SK-N-MC (cell line): ENCODE measurements at regions not wholly inside any gene's neighbourhood (a gene's known extent, or its start where the extent isn't known, plus 50 kb on each side); places are given as distances from the start of the nearest gene placed in this dataset.

ENCODE experiments used
- DNase-seq: peaks from one replicate; pipeline ENCODE4 v3.0.0-alpha.2; 2011; ENCODE audit warnings: low read depth, low spot score
- H3K27ac ChIP-seq: fragments of 200-600 bp; sonication (generic); 2 replicates; pipeline ENCODE4 v1.5.1; 2016; ENCODE audit warnings: mixed run types
- H3K36me3 ChIP-seq: fragments of 200-600 bp; sonication (generic); 2 replicates; pipeline ENCODE4 v1.6.1; 2017; ENCODE audit warnings: antibody characterized with exemption, low read length, mixed read lengths; ENCODE audit not compliant: insufficient read depth
- H3K4me3 ChIP-seq: fragments of 200-600 bp; sonication (generic); 2 replicates; pipeline ENCODE4 v1.5.1; 2016
- H3K9ac ChIP-seq: fragments of 200-600 bp; sonication (generic); 2 replicates; pipeline ENCODE4 v1.8.0; 2017; ENCODE audit warnings: mixed run types, mixed read lengths; ENCODE audit not compliant: insufficient read length
- H3K9me3 ChIP-seq: fragments of 200-600 bp; sonication (generic); 2 replicates; pipeline ENCODE4 v1.6.1; 2017; ENCODE audit warnings: low read depth, mild to moderate bottlenecking, antibody characterized with exemption, low read length, moderate library complexity, mixed read lengths
- EZH2 ChIP-seq: fragments of 200-600 bp; sonication (generic); IDR thresholded peaks from one replicate; pipeline ENCODE4 v1.6.1; 2017; ENCODE audit warnings: antibody characterized with exemption
- FOXP2 ChIP-seq: optimal IDR thresholded peaks from 2 replicates; pipeline ENCODE3; 2011; ENCODE audit warnings: mild to moderate bottlenecking, moderate library complexity; ENCODE audit not compliant: insufficient read depth; ENCODE audit errors: extremely low read length, control extremely low read depth
- POLR2AphosphoS5 ChIP-seq: IDR thresholded peaks from 2 replicates; pipeline ENCODE4 v1.6.1; 2012; ENCODE audit warnings: mild to moderate bottlenecking, low read depth, low read length, borderline replicate concordance

DNA sequence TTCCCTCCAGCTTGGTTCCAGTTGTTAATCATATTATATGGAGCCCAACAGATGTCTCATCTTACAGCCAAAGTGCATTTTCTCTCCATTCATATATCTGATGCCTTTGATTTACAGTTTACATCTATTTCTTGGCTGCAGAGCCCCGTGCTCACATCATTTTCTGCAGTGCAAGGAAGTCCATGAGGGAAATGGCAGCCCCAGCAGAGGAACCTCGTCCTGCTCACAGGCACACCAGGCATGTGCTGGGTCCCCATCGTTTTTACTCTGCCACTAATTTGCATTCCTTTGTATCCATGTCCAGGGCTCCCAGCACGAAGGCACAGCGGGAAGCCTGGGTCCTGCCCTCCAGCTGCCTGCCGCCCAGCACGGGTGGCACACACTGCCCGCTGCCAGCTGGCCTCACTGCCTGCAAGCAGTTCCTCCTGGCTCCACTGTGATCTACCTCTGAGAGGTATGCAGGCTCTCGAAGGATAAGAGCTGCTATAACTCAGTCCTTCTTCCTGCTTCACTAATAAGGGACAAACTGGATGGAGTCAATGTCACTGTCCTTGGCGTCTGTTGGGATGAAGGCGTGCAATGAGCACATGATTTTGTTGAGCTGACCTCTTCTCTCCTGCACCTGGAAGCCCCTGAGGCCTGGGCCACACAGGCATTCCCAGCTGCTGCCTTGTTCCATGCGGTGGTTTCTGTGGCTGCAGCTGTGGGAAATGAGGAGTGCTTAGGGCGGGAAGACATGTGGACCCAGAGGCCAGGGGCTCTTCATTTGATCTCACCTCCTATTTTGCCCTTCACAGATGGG is 583.6 kb upstream of the MGMT start:
- DNase-seq = no peak
- Histone ChIP-seq H3K27ac (no peak overlapping the region), H3K36me3 (no peaks in the 10 kb centered on the region), H3K9me3 (no peaks in the 10 kb centered on the region), H3K9ac (no peak overlapping the region), H3K4me3 (no peak overlapping the region)
- no peak for TF ChIP-seq EZH2
- no peak for TF ChIP-seq POLR2AphosphoS5
- TF ChIP-seq FOXP2 = no peak

DNA sequence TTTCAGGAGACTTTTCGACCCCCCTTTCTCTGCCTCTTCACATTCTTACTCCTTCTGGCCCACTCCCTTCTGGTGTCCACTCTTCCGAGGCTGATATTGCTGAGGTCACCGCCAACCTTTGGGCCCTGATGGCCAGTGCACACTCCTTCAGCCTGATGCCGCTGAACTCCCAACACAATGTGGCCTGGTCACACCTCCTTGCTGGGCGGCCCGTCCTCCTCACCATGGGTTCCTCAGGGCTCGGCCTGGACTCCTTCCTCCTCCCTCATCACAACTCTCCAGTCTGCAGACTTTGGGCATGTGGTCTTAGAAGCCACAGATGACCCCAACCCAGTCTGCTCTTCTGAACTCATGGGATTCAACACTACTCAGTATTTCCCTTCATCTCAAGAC is 583.0 kb upstream of the MGMT start:
- TF ChIP-seq FOXP2 (no peak), EZH2 (no peak), POLR2AphosphoS5 (no peak)
- Histone ChIP-seq H3K4me3 (no peak overlapping the region), H3K27ac (no peak overlapping the region), H3K9ac (no peak overlapping the region), H3K36me3 (no peaks in the 10 kb centered on the region), H3K9me3 (no peaks in the 10 kb centered on the region)
- no peak for DNase-seq

DNA sequence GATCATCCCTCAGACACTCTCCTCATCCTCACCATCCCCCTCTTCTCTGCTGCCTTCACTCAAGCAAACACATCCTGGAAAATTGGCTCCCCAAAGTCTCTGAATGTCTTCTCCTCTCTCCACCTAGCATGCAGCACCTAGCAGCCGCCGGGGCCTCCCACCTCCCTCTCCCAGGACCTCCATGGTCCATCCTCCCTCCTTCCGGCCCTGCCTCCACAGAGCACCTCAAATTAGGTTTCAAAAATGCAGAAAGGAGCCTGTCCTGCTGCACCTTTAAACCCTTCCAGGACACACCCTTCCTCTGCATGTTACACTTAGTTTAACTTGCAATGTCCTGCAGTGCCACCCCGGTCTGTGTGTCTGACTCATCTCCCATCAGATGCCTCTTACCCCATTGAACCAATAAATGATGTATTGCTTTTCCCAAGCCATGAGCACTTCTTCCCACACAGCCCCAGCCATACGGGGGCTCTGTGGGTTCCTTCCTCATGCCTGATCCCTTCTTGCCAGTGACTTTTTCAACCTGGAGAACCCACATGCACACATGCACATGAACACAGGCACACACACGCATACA is 582.5 kb upstream of the MGMT start:
- Histone ChIP-seq H3K4me3 (no peak overlapping the region), H3K9me3 (no peaks in the 10 kb centered on the region), H3K9ac (no peak overlapping the region), H3K27ac (no peak overlapping the region), H3K36me3 (no peaks in the 10 kb centered on the region)
- DNase-seq = no peak
- TF ChIP-seq POLR2AphosphoS5 = no peak
- TF ChIP-seq EZH2 = no peak
- TF ChIP-seq FOXP2 = no peak

DNA sequence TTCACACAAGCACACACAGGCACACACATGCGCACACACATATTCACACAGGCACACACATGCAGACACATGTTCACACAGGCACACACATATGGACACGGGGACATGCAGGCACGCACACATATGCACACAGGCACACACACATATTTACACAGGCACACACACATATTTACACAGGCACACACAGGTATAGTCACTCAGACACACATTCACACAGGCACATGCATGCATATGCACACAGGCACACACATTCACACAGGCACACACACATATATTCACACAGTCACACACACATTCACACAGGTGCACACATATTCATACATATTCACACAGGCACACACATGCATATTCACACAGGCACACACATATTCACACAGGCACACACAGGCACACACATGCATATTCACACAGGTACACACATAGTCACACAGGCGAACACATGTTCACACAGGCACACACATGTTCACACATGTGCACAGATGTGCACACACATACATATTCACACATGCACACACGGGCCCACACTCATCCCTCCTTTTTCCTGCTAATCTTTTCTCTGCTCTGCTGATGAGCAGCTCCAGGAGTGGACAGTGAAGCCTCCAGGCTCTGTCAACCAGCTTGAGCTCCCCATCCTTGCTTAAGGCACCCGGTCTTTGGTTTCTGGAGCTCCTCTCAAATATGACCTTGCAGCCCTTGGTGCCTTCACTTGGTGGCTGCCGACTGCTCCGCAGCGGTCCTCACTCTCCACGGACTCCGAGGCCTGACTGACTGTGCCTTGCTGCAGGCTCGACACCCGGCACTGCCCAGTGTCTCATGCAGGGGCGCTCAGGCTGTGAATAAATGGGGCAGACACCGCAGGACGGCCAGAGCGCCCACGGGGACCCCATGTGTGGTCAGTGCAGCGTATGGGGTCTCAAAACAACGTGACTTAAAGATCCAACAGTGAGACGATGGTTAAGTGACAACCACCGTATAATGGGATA is 581.2 kb upstream of the MGMT start:
- no peak for DNase-seq
- TF ChIP-seq POLR2AphosphoS5 (no peak), EZH2 (no peak), FOXP2 (no peak)
- no peak overlapping the region for H3K4me3 ChIP-seq
- no peak overlapping the region for H3K9ac ChIP-seq
- no peaks in the 10 kb centered on the region for H3K36me3 ChIP-seq
- no peak overlapping the region for H3K27ac ChIP-seq
- no peaks in the 10 kb centered on the region for H3K9me3 ChIP-seq

DNA sequence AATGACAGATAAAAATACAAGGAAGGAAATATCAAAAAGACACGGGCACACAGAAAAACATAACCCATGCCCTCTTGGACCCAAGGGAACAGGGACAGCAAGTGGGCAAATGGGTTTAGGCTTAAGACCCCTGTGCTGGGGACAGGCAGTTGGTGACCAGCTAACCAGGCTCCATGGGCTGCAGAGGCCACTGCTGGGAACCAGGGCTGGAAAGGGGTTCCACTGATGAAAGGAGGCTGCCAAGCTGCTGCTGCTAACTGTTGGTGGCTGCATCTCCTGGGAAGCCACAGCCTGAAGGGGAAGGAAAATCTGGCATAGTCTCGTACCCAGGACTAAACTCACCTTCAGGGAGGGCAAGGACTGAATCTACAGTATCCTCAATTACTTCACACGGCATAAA is 579.2 kb upstream of the MGMT start:
- H3K9ac ChIP-seq = no peak overlapping the region
- H3K9me3 ChIP-seq = no peaks in the 10 kb centered on the region
- DNase-seq = no peak

DNA sequence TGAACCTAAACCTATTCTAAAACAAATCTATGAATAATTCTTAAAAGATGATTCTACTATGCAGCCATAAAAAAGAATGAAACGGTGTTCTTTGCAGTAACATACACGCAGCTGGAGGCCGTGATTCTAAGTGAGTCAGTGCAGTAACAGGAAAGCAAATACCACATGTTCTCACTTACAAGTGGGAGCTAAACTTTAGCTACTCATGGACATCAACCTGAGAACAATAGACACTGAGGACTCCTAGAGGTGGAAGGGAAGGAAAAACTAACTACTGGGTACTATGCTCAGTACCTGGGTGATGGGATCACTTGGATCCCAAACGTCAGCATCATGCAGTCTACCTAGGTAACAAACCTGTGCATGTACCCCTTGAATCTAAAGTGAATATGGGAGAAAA is 575.0 kb upstream of the MGMT start:
- no peaks in the 10 kb centered on the region for H3K36me3 ChIP-seq
- no peak for DNase-seq
- TF ChIP-seq POLR2AphosphoS5 (no peak), EZH2 (no peak), FOXP2 (no peak)
- no peak overlapping the region for H3K4me3 ChIP-seq
- H3K27ac ChIP-seq = no peak overlapping the region
- no peaks in the 10 kb centered on the region for H3K9me3 ChIP-seq
- no peak overlapping the region for H3K9ac ChIP-seq

More for the DNA sequence above, 579.2 kb upstream of the MGMT start:
- no peak overlapping the region for H3K27ac ChIP-seq
- H3K36me3 ChIP-seq = no peaks in the 10 kb centered on the region
- TF ChIP-seq FOXP2 = no peak
- no peak overlapping the region for H3K4me3 ChIP-seq

DNA sequence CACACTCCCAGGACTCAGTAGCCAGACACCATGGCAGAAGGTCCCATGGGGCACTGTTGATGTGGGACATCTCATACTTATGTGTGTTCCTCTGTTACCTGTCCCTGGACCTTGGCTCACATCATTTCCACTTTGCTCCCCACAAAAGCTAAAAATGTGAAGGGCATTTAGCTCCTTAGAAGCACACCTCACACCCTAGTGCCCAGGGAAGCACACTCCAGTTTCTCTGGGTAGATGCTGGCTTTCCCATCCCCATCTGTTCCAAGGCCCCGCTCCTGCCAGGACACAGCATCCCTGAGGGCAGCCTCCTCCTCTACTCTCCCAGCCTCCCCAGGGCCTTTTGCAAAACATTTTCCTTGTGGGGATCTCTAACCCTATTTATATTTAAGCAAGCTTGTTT is 572.4 kb upstream of the MGMT start:
- H3K9ac ChIP-seq = no peak overlapping the region
- TF ChIP-seq POLR2AphosphoS5 (no peak), FOXP2 (no peak)
- no peaks in the 10 kb centered on the region for H3K9me3 ChIP-seq
- H3K36me3 ChIP-seq = no peaks in the 10 kb centered on the region
- no peak overlapping the region for H3K4me3 ChIP-seq
- DNase-seq = no peak
- H3K27ac ChIP-seq = no peak overlapping the region

DNA sequence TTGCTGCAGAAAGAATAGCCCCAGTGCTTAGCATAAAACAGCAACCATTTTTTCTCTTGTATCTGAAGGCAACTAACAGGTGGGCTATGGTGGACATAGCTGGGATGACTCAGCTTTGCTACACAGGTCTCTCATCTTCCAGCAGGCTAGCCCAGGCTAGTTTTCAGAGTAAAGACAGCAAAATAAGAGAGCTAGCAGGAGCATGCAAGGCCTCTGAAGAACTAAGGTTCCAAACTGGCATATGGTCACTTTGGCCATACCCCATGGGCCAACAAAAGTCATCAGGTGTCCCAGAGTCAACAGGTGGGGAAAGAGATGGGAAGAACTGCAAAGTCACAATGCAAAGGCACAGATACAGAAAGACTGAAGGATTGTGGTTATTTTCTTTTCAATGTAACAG is 571.6 kb upstream of the MGMT start:
- H3K9me3 ChIP-seq = no peaks in the 10 kb centered on the region
- H3K9ac ChIP-seq = no peak overlapping the region
- TF ChIP-seq POLR2AphosphoS5 (no peak), FOXP2 (no peak), EZH2 (no peak)
- DNase-seq = no peak
- no peak overlapping the region for H3K4me3 ChIP-seq
- no peak overlapping the region for H3K27ac ChIP-seq
- no peaks in the 10 kb centered on the region for H3K36me3 ChIP-seq
